BJ (cell line): ENCODE measurements at regions not wholly inside any gene's neighbourhood (a gene's known extent, or its start where the extent isn't known, plus 50 kb on each side); places are given as distances from the start of the nearest gene placed in this dataset.

Experiments
- CTCF ChIA-PET: fragments of 350-600 bp; formaldehyde crosslinking; extraction: SDS; loops from one replicate; lab custom pipeline; 2021; ENCODE audit warnings: antibody characterized with exemption, inconsistent platforms; lab: Yijun Ruan, JAX
- POLR2A ChIA-PET: fragments of 300-600 bp; sonication (Branson Sonifier 250); formaldehyde crosslinking; extraction: SDS; loops from one replicate; lab custom pipeline; 2021; ENCODE audit warnings: antibody characterized with exemption; lab: Charles Lee
- DNase-seq: peaks from one replicate; pipeline ENCODE4 v3.0.0-alpha.2; 2011; ENCODE audit warnings: low read depth
- H3K27me3 ChIP-seq: 2 replicates; pipeline ENCODE4 v1.6.0; 2011; ENCODE audit warnings: low read length; ENCODE audit not compliant: control insufficient read depth, insufficient read depth
- H3K36me3 ChIP-seq: 2 replicates; pipeline ENCODE4 v1.5.1; 2011; ENCODE audit warnings: low read length; ENCODE audit not compliant: control insufficient read depth, insufficient read depth
- H3K4me3 ChIP-seq: 2 replicates; pipeline ENCODE4 v1.5.1; 2011; ENCODE audit warnings: low read depth, mild to moderate bottlenecking, control low read depth, low read length
- CTCF ChIP-seq: IDR thresholded peaks from 2 replicates; pipeline ENCODE4 v1.5.1; 2011; ENCODE audit warnings: low read depth, mild to moderate bottlenecking, control low read depth, inconsistent platforms, low read length, moderate library complexity; ENCODE audit not compliant: insufficient read depth

GRCh38 chr12:114174326-114174725 lies 208.2 kb upstream of the RBM19 start:
- Histone ChIP-seq H3K36me3 (no peaks in the 10 kb centered on the region), H3K4me3 (no peak overlapping the region), H3K27me3 (no peaks in the 10 kb centered on the region; the same call in 1 of the 2 replicates)
- POLR2A ChIA-PET, result interaction anchor here (0.6 kb wide), 1 partner anchor 306 kb away, joined by 3 read pairs; no protein-coding TSS in a partner anchor
- CTCF ChIA-PET, result interaction anchor here (1.2 kb wide), 1 partner anchor 8 kb away, joined by 4 read pairs; no protein-coding TSS in a partner anchor
- DNase-seq, result no peak
- no peak for TF ChIP-seq CTCF

- H3K4me3 ChIP-seq, result no peak overlapping the region
- POLR2A ChIA-PET, result no interaction called here
- H3K27me3 ChIP-seq, result no peaks in the 10 kb centered on the region; the same call in 1 of the 2 replicates
- CTCF ChIA-PET, result no interaction called here
- DNase-seq, result no peak
- TF ChIP-seq CTCF, result no peak
- H3K36me3 ChIP-seq, result no peaks in the 10 kb centered on the region
These were observed 206.0 kb upstream of the RBM19 start for GRCh38 chr12:114172135-114172534.

- Histone ChIP-seq H3K4me3 (no peak overlapping the region), H3K36me3 (no peaks in the 10 kb centered on the region), H3K27me3 (no peaks in the 10 kb centered on the region)
- DNase-seq, result peak; percentile 14
- ChIA-PET CTCF (interaction anchor here (0.9 to 4.0 kb wide), 8 partner anchors 12 to 341 kb away, joined by 3 to 33 read pairs (median 7); no protein-coding TSS in a partner anchor), POLR2A (interaction anchor here (0.5 kb wide), 1 partner anchor 230 kb away, joined by 4 read pairs; no protein-coding TSS in a partner anchor)
- TF ChIP-seq CTCF, result no peak
These were observed 201.9 kb upstream of the RBM19 start for GRCh38 chr12:114168061-114168460.

GRCh38 chr12:114167431-114167830 lies 201.3 kb upstream of the RBM19 start:
- ChIA-PET POLR2A (interaction anchor here (0.6 kb wide), 1 partner anchor 371 kb away, joined by 11 read pairs; no protein-coding TSS in a partner anchor), CTCF (interaction anchor here (0.6 to 4.0 kb wide), 17 partner anchors 11 to 471 kb away, joined by 3 to 33 read pairs (median 7); partner anchors contain the start of gene TBX5)
- peak; percentile 52 for DNase-seq
- H3K27me3 ChIP-seq, result no peaks in the 10 kb centered on the region
- no peak overlapping the region for H3K4me3 ChIP-seq
- TF ChIP-seq CTCF, result no peak
- H3K36me3 ChIP-seq, result no peaks in the 10 kb centered on the region

GRCh38 chr12:114166362-114166761 lies 200.2 kb upstream of the RBM19 start:
- Histone ChIP-seq H3K27me3 (no peaks in the 10 kb centered on the region), H3K4me3 (no peak overlapping the region), H3K36me3 (no peaks in the 10 kb centered on the region)
- no peak for DNase-seq
- ChIA-PET CTCF (interaction anchor here (0.6 to 4.0 kb wide), 29 partner anchors 9 to 347 kb away, joined by 3 to 33 read pairs (median 4); partner anchors contain the start of genes RBM19 and TBX5), POLR2A (no interaction called here)
- peak; percentile 63 for TF ChIP-seq CTCF
